ENCODE measurements at regions not wholly inside any gene's neighbourhood (a gene's known extent, or its start where the extent isn't known, plus 50 kb on each side); places are given as distances from the start of the nearest gene placed in this dataset.

DNA sequence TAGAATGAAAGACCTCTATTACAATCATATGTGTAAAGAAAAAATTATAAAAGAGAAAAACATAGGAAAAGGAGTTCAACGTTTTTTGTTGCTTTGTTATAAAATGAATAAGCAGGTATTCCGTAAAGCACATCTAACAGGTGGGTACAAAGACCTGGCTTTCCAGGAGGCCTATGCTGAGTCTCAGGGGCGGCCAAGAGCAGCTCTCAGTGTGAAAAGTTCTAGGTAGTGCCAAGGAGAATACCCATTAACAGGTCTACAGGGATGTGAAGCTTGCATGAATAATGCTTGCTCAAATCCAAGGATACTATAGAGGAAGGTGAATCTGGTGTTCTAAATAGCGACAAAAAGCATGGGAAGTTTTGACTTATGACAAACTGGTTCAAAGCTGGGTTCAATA is 944.4 kb downstream of the PDHA2 start:
- TF ChIP-seq MYC (IDR thresholded peaks at IDR 0.05; ENCODE audit: low read depth, low read length): no peak
- DNase-seq (ENCODE audit: low read depth, low spot score) (no peak), FAIRE-seq (no peak)
- no peaks in the 10 kb centered on the region for H3K27me3 ChIP-seq (ENCODE audit: control insufficient read depth in 2 of 2, insufficient read depth in 2 of 2, low read length in 2 of 2)
- no peaks in the 10 kb centered on the region for H3K79me2 ChIP-seq (ENCODE audit: control insufficient read depth, insufficient read depth, low read length)
- dilution Hi-C loops (cut with MboI; ENCODE audit: extremely low pct_ligation_motif_present, low sequenced_read_pairs) (no loop called here), intact Hi-C loops (cut with micrococcal nuclease) (no loop called here)
- no peaks in the 10 kb centered on the region for H3K36me3 ChIP-seq (ENCODE audit: control insufficient read depth in 2 of 2, extremely low read depth in 1 of 2, insufficient read depth in 2 of 2, low read length in 2 of 2)
- no peaks in the 10 kb centered on the region for H4K20me1 ChIP-seq (replicated peaks; ENCODE audit: control insufficient read depth, extremely low read depth, insufficient read depth, low read length)
- no peak overlapping the region for H3K9ac ChIP-seq (replicated peaks; ENCODE audit: extremely low read depth, insufficient read depth, low read length)
- no peak overlapping the region for H3K4me2 ChIP-seq (ENCODE audit: insufficient read depth, low read length)
- POLR2A ChIA-PET: no interaction called here
- peaks cover 3% of the 10 kb centered on the region for H3K9me1 ChIP-seq (replicated peaks; ENCODE audit: control insufficient read depth, extremely low read depth, insufficient read depth, low read length)
- no peaks in the 10 kb centered on the region for H3K4me1 ChIP-seq (ENCODE audit: control insufficient read depth, extremely low read depth, insufficient read depth, low read length)
- no peak overlapping the region for H3K4me3 ChIP-seq (replicated peaks in 1 of 3; ENCODE audit: insufficient read depth in 1 of 3, low read depth in 1 of 3, low read length in 3 of 3)
- no TSS peak for BruUV-seq (replicated peaks)
- no peaks in the 10 kb centered on the region for H3K9me3 ChIP-seq (replicated peaks; ENCODE audit: control insufficient read depth, insufficient read depth, low read length)
- H2AFZ ChIP-seq (ENCODE audit: low read depth, low read length): no peak overlapping the region
- H3K27ac ChIP-seq (ENCODE audit: insufficient read depth, low read depth, low read length): no peak overlapping the region
- CTCF ChIA-PET: interaction anchor here (1.6 kb wide), 1 partner anchor 13 kb away, joined by 4 read pairs; no protein-coding TSS in a partner anchor

DNA sequence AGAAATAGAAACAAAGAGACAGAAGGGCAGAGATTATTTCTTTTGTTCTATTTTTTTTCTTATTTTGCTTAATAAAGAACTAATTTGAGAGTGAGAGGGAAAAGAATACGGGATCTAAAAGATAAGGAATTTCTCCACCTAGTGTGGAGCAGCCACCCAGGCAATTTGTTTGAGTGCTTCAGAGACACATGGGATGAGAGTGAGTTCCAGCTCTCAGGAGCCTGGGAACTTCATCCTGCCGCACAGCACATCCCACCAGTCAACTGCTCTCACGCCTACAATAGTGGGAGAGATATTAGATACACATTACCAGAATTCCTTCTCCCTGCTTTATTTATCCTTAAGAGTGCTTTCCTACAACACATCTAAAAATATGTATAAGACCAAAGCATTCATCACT is 946.4 kb downstream of the PDHA2 start:
- Histone ChIP-seq H3K4me2 (ENCODE audit: insufficient read depth, low read length) (no peak overlapping the region), H3K27me3 (ENCODE audit: control insufficient read depth in 2 of 2, insufficient read depth in 2 of 2, low read length in 2 of 2) (no peaks in the 10 kb centered on the region), H3K79me2 (ENCODE audit: control insufficient read depth, insufficient read depth, low read length) (no peaks in the 10 kb centered on the region), H2AFZ (ENCODE audit: low read depth, low read length) (no peak overlapping the region), H3K9me1 (replicated peaks; ENCODE audit: control insufficient read depth, extremely low read depth, insufficient read depth, low read length) (peaks cover 3% of the 10 kb centered on the region), H4K20me1 (replicated peaks; ENCODE audit: control insufficient read depth, extremely low read depth, insufficient read depth, low read length) (no peaks in the 10 kb centered on the region), H3K27ac (ENCODE audit: insufficient read depth, low read depth, low read length) (no peak overlapping the region), H3K9me3 (replicated peaks; ENCODE audit: control insufficient read depth, insufficient read depth, low read length) (no peaks in the 10 kb centered on the region), H3K4me1 (ENCODE audit: control insufficient read depth, extremely low read depth, insufficient read depth, low read length) (no peaks in the 10 kb centered on the region), H3K36me3 (ENCODE audit: control insufficient read depth in 2 of 2, extremely low read depth in 1 of 2, insufficient read depth in 2 of 2, low read length in 2 of 2) (no peaks in the 10 kb centered on the region), H3K9ac (replicated peaks; ENCODE audit: extremely low read depth, insufficient read depth, low read length) (no peak overlapping the region), H3K4me3 (replicated peaks in 1 of 3; ENCODE audit: insufficient read depth in 1 of 3, low read depth in 1 of 3, low read length in 3 of 3) (no peak overlapping the region)
- no peak for DNase-seq (ENCODE audit: low read depth, low spot score)
- CTCF ChIA-PET: no interaction called here
- dilution Hi-C loops (cut with MboI; ENCODE audit: extremely low pct_ligation_motif_present, low sequenced_read_pairs): no loop called here
- intact Hi-C loops (cut with micrococcal nuclease): no loop called here
- TF ChIP-seq, protein P1, sequence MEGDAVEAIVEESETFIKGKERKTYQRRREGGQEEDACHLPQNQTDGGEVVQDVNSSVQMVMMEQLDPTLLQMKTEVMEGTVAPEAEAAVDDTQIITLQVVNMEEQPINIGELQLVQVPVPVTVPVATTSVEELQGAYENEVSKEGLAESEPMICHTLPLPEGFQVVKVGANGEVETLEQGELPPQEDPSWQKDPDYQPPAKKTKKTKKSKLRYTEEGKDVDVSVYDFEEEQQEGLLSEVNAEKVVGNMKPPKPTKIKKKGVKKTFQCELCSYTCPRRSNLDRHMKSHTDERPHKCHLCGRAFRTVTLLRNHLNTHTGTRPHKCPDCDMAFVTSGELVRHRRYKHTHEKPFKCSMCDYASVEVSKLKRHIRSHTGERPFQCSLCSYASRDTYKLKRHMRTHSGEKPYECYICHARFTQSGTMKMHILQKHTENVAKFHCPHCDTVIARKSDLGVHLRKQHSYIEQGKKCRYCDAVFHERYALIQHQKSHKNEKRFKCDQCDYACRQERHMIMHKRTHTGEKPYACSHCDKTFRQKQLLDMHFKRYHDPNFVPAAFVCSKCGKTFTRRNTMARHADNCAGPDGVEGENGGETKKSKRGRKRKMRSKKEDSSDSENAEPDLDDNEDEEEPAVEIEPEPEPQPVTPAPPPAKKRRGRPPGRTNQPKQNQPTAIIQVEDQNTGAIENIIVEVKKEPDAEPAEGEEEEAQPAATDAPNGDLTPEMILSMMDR (IDR thresholded peaks at IDR 0.05; ENCODE audit: extremely low read depth in 1 of 2, insufficient read depth in 1 of 2, low read depth in 1 of 2, low read length in 2 of 2): no peak
- POLR2A ChIA-PET: no interaction called here
- no TSS peak for BruUV-seq (replicated peaks)
- FAIRE-seq: no peak
